K562 (cell line): ENCODE measurements at regions not wholly inside any gene's neighbourhood (a gene's known extent, or its start where the extent isn't known, plus 50 kb on each side); places are given as distances from the start of the nearest gene placed in this dataset.

ENCODE experiments used
- CLOCK ChIP-seq: fragments of 250-450 bp; sonication (Bioruptor Pico); IDR thresholded peaks from 2 replicates; pipeline ENCODE4 v1.4.0; 2020; ENCODE audit warnings: mild to moderate bottlenecking, moderate library complexity, borderline replicate concordance
- CREB5 ChIP-seq: fragments of 250-450 bp; sonication (Bioruptor Pico); IDR thresholded peaks from 2 replicates; pipeline ENCODE4 v1.5.0; 2020; ENCODE audit warnings: mild to moderate bottlenecking
- FUS ChIP-seq: fragments of 200-400 bp; formaldehyde crosslinking; optimal IDR thresholded peaks from 2 replicates; pipeline ENCODE3; 2017; ENCODE audit warnings: low read depth, low read length
- MAZ ChIP-seq, 2 experiments: fragments of 450-650 bp in 1 of 2; sonication (generic) in 1 of 2; formaldehyde crosslinking; IDR thresholded peaks in 1 of 2; conservative IDR thresholded peaks in 1 of 2; 2 replicates each; pipeline versions ENCODE4 v1.4.0 to v1.5.0; 2020; ENCODE audit warnings: mild to moderate bottlenecking in 1 of 2, missing genetic modification reagents in 1 of 2
- MEIS2 ChIP-seq: fragments of 450-650 bp; IDR thresholded peaks from 2 replicates; pipeline ENCODE4 v1.6.1; 2014; ENCODE audit warnings: mild to moderate bottlenecking; ENCODE audit not compliant: partially characterized antibody
- MXD1 ChIP-seq: fragments of 250-450 bp; sonication (Bioruptor Pico); IDR thresholded peaks from 2 replicates; pipeline ENCODE4 v1.8.0; 2021; ENCODE audit warnings: borderline replicate concordance, mild to moderate bottlenecking, moderate library complexity; ENCODE audit not compliant: poor library complexity, severe bottlenecking
- NR4A1 ChIP-seq, 2 experiments: fragments of 250-450 bp in 1 of 2; fragments of 450-650 bp in 1 of 2; sonication (Bioruptor Pico) in 1 of 2; IDR thresholded peaks; 2 replicates each; pipeline versions ENCODE4 v1.4.0 to v1.6.1; 2016 to 2020; ENCODE audit warnings: mild to moderate bottlenecking in 2 of 2, missing compliant biosample characterization in 1 of 2, missing genetic modification characterization in 1 of 2, moderate library complexity in 1 of 2
- SMAD2 ChIP-seq: fragments of 150-350 bp; IDR thresholded peaks from 2 replicates; pipeline ENCODE4 v1.6.1; 2014; ENCODE audit warnings: low read depth, mild to moderate bottlenecking, low read length
- ZSCAN32 ChIP-seq: fragments of 450-650 bp; formaldehyde crosslinking; IDR thresholded peaks from 2 replicates; pipeline ENCODE4 v1.4.0; 2020; ENCODE audit warnings: mild to moderate bottlenecking, moderate library complexity

GRCh38 chrX:7680181-7680580 lies 162.8 kb upstream of the VCX start (continued):
- no peak for TF ChIP-seq CLOCK (CRISPR knock-in tag)
- TF ChIP-seq MEIS2 = no peak
- TF ChIP-seq NR4A1 (CRISPR knock-in tag; IDR thresholded peaks at IDR 0.05) = no peak
- no peak for TF ChIP-seq NR4A1 (tag; IDR thresholded peaks at IDR 0.05)
- TF ChIP-seq ZSCAN32 (CRISPR knock-in tag) = no peak
- no peak for TF ChIP-seq SMAD2
- no peak for TF ChIP-seq MXD1 (CRISPR knock-in tag)
- TF ChIP-seq MAZ (CRISPR knock-in tag; conservative IDR thresholded peaks at IDR 0.05 in 1 of 2, IDR thresholded peaks at IDR 0.05 in 1 of 2) = no peak
- TF ChIP-seq FUS = no peak
- no peak for TF ChIP-seq CREB5
